Activated naive CD4-positive, alpha-beta T cell treated with anti-CD3 and anti-CD28 coated beads, Interleukin-2, amount 10 ng/mL, durations not matched to agents 7 days and 5 days (primary cell): ENCODE measurements at regions not wholly inside any gene's neighbourhood (a gene's known extent, or its start where the extent isn't known, plus 50 kb on each side); places are given as distances from the start of the nearest gene placed in this dataset.
"Not testable (repeated sequence)": the region's sequence is repeated elsewhere in the genome, so short reads cannot be mapped to it uniquely, and the experiment has no call there.

Experiments
- CTCF ChIA-PET: fragments of 350-600 bp; sonication (Branson Sonifier 250); formaldehyde crosslinking; loops from one replicate; lab custom pipeline; 2021; ENCODE audit warnings: antibody characterized with exemption; lab: Charles Lee
- DNase-seq: peaks from one replicate; pipeline ENCODE4 v3.0.0-alpha.2; 2020
- H3K27ac Mint-ChIP-seq: one replicate; pipeline ENCODE4 v1.8.0; 2021; ENCODE audit warnings: mild to moderate bottlenecking, moderate library complexity, mixed read lengths
- H3K27me3 Mint-ChIP-seq: one replicate; pipeline ENCODE4 v1.8.0; 2021; ENCODE audit warnings: mild to moderate bottlenecking, mixed read lengths
- H3K36me3 Mint-ChIP-seq: one replicate; pipeline ENCODE4 v1.8.0; 2021; ENCODE audit warnings: mixed read lengths
- H3K4me1 Mint-ChIP-seq: one replicate; pipeline ENCODE4 v1.8.0; 2021; ENCODE audit warnings: mixed read lengths
- H3K4me3 Mint-ChIP-seq: one replicate; pipeline ENCODE4 v1.8.0; 2021; ENCODE audit warnings: mild to moderate bottlenecking, moderate library complexity, mixed read lengths
- H3K9me3 Mint-ChIP-seq: one replicate; pipeline ENCODE4 v1.8.0; 2021; ENCODE audit warnings: mixed read lengths

GRCh38 chr5:84961193-84961592 lies 576.5 kb upstream of the EDIL3 start:
- peaks cover 2% of the 10 kb centered on the region for H3K9me3 Mint-ChIP-seq
- no peaks in the 10 kb centered on the region for H3K4me1 Mint-ChIP-seq
- CTCF ChIA-PET, result no interaction called here
- DNase-seq, result no peak
- no peak overlapping the region for H3K27ac Mint-ChIP-seq
- no peaks in the 10 kb centered on the region for H3K36me3 Mint-ChIP-seq
- H3K4me3 Mint-ChIP-seq, result no peak overlapping the region
- H3K27me3 Mint-ChIP-seq, result no peaks in the 10 kb centered on the region

- CTCF ChIA-PET, result no interaction called here
- no peak overlapping the region for H3K27ac Mint-ChIP-seq
- no peak overlapping the region for H3K4me3 Mint-ChIP-seq
- H3K4me1 Mint-ChIP-seq, result no peaks in the 10 kb centered on the region
- no peaks in the 10 kb centered on the region for H3K27me3 Mint-ChIP-seq
- H3K9me3 Mint-ChIP-seq, result peaks cover 2% of the 10 kb centered on the region
- H3K36me3 Mint-ChIP-seq, result no peaks in the 10 kb centered on the region
- no peak for DNase-seq
These were observed 577.2 kb upstream of the EDIL3 start for GRCh38 chr5:84961903-84962302.

- no peak overlapping the region for H3K27ac Mint-ChIP-seq
- no peaks in the 10 kb centered on the region for H3K9me3 Mint-ChIP-seq
- H3K4me3 Mint-ChIP-seq, result no peak overlapping the region
- no peaks in the 10 kb centered on the region for H3K36me3 Mint-ChIP-seq
- no peak for DNase-seq
- H3K4me1 Mint-ChIP-seq, result no peaks in the 10 kb centered on the region
- H3K27me3 Mint-ChIP-seq, result no peaks in the 10 kb centered on the region
- CTCF ChIA-PET, result no interaction called here
These were observed 598.4 kb upstream of the EDIL3 start for GRCh38 chr5:84983093-84983492.

GRCh38 chr5:84985148-84985547 lies 600.5 kb upstream of the EDIL3 start:
- Mint-ChIP-seq H3K4me1 (no peaks in the 10 kb centered on the region), H3K27ac (no peak overlapping the region), H3K4me3 (no peak overlapping the region), H3K36me3 (no peaks in the 10 kb centered on the region), H3K27me3 (no peaks in the 10 kb centered on the region), H3K9me3 (no peaks in the 10 kb centered on the region)
- DNase-seq, result no peak
- CTCF ChIA-PET, result no interaction called here

GRCh38 chr5:84986688-84987087 lies 602.0 kb upstream of the EDIL3 start:
- Mint-ChIP-seq H3K27me3 (no peaks in the 10 kb centered on the region), H3K36me3 (no peaks in the 10 kb centered on the region), H3K27ac (no peak overlapping the region), H3K9me3 (no peaks in the 10 kb centered on the region), H3K4me1 (no peaks in the 10 kb centered on the region), H3K4me3 (no peak overlapping the region)
- no peak for DNase-seq
- CTCF ChIA-PET, result no interaction called here

- no peaks in the 10 kb centered on the region for H3K27me3 Mint-ChIP-seq
- no peak overlapping the region for H3K27ac Mint-ChIP-seq
- H3K9me3 Mint-ChIP-seq, result peaks cover 3% of the 10 kb centered on the region
- DNase-seq, result no peak
- CTCF ChIA-PET, result interaction anchor here (0.6 kb wide), 1 partner anchor 536 kb away, joined by 3 read pairs; no protein-coding TSS in a partner anchor
- no peaks in the 10 kb centered on the region for H3K4me1 Mint-ChIP-seq
- no peak overlapping the region for H3K4me3 Mint-ChIP-seq
- no peaks in the 10 kb centered on the region for H3K36me3 Mint-ChIP-seq
These were observed 616.0 kb upstream of the EDIL3 start for GRCh38 chr5:85000671-85001070.

- H3K36me3 Mint-ChIP-seq, CTCF ChIA-PET, H3K27me3 Mint-ChIP-seq, H3K9me3 Mint-ChIP-seq, DNase-seq, H3K27ac Mint-ChIP-seq, H3K4me3 Mint-ChIP-seq, H3K4me1 Mint-ChIP-seq: not testable (repeated sequence)
These were observed 617.3 kb upstream of the EDIL3 start for GRCh38 chr5:85002026-85002425.

- no peaks in the 10 kb centered on the region for H3K36me3 Mint-ChIP-seq
- H3K4me3 Mint-ChIP-seq, result no peak overlapping the region
- no peak overlapping the region for H3K27ac Mint-ChIP-seq
- no peaks in the 10 kb centered on the region for H3K27me3 Mint-ChIP-seq
- H3K4me1 Mint-ChIP-seq, result no peaks in the 10 kb centered on the region
- CTCF ChIA-PET, result no interaction called here
- H3K9me3 Mint-ChIP-seq, result peaks cover 4% of the 10 kb centered on the region
- no peak for DNase-seq
These were observed 625.4 kb upstream of the EDIL3 start for GRCh38 chr5:85010014-85010562.

GRCh38 chr5:85017261-85017660 lies 632.6 kb upstream of the EDIL3 start:
- CTCF ChIA-PET, result no interaction called here
- no peak overlapping the region for H3K4me3 Mint-ChIP-seq
- H3K9me3 Mint-ChIP-seq, result peaks cover 2% of the 10 kb centered on the region
- H3K27ac Mint-ChIP-seq, result no peak overlapping the region
- H3K27me3 Mint-ChIP-seq, result no peaks in the 10 kb centered on the region
- no peak for DNase-seq
- no peaks in the 10 kb centered on the region for H3K36me3 Mint-ChIP-seq
- H3K4me1 Mint-ChIP-seq, result no peaks in the 10 kb centered on the region

- Mint-ChIP-seq H3K36me3 (no peaks in the 10 kb centered on the region), H3K4me1 (no peaks in the 10 kb centered on the region), H3K9me3 (peaks cover 2% of the 10 kb centered on the region), H3K27ac (no peak overlapping the region), H3K4me3 (no peak overlapping the region), H3K27me3 (no peaks in the 10 kb centered on the region)
- CTCF ChIA-PET, result interaction anchor here (0.6 kb wide), 1 partner anchor 292 kb away, joined by 3 read pairs; no protein-coding TSS in a partner anchor
- DNase-seq, result no peak
These were observed 645.8 kb upstream of the EDIL3 start for GRCh38 chr5:85030316-85031084.

- Mint-ChIP-seq H3K9me3 (peaks cover 3% of the 10 kb centered on the region), H3K4me1 (no peaks in the 10 kb centered on the region), H3K27me3 (no peaks in the 10 kb centered on the region), H3K4me3 (no peak overlapping the region), H3K36me3 (no peaks in the 10 kb centered on the region), H3K27ac (no peak overlapping the region)
- no peak for DNase-seq
- CTCF ChIA-PET, result no interaction called here
These were observed 664.3 kb upstream of the EDIL3 start for GRCh38 chr5:85049020-85049419.

- no peak overlapping the region for H3K4me3 Mint-ChIP-seq
- no peaks in the 10 kb centered on the region for H3K4me1 Mint-ChIP-seq
- no peak overlapping the region for H3K27ac Mint-ChIP-seq
- no peaks in the 10 kb centered on the region for H3K9me3 Mint-ChIP-seq
- H3K27me3 Mint-ChIP-seq, result no peaks in the 10 kb centered on the region
- no peak for DNase-seq
- no peaks in the 10 kb centered on the region for H3K36me3 Mint-ChIP-seq
- CTCF ChIA-PET, result no interaction called here
These were observed 668.1 kb upstream of the EDIL3 start for GRCh38 chr5:85052826-85053225.

- H3K4me3 Mint-ChIP-seq, result no peak overlapping the region
- CTCF ChIA-PET, result no interaction called here
These were observed 685.3 kb upstream of the EDIL3 start for GRCh38 chr5:85069659-85070640.

GRCh38 chr5:85077581-85077980 lies 692.9 kb upstream of the EDIL3 start:
- Mint-ChIP-seq H3K27ac (no peak overlapping the region), H3K9me3 (no peaks in the 10 kb centered on the region), H3K4me3 (no peak overlapping the region), H3K4me1 (no peaks in the 10 kb centered on the region), H3K36me3 (no peaks in the 10 kb centered on the region), H3K27me3 (no peaks in the 10 kb centered on the region)
- no peak for DNase-seq
- CTCF ChIA-PET, result no interaction called here

More at GRCh38 chr5:85069659-85070640, 685.3 kb upstream of the EDIL3 start:
- Mint-ChIP-seq H3K27me3 (no peaks in the 10 kb centered on the region), H3K27ac (no peak overlapping the region), H3K4me1 (no peaks in the 10 kb centered on the region), H3K9me3 (no peaks in the 10 kb centered on the region), H3K36me3 (no peaks in the 10 kb centered on the region)
- DNase-seq, result no peak
